B cell (primary cell): ENCODE measurements at regions not wholly inside any gene's neighbourhood (a gene's known extent, or its start where the extent isn't known, plus 50 kb on each side); places are given as distances from the start of the nearest gene placed in this dataset.

Experiments used
- CTCF ChIP-seq: fragments of 200-600 bp; IDR thresholded peaks from one replicate; pipeline ENCODE4 v1.8.0; 2022; ENCODE audit warnings: antibody characterized with exemption, mild to moderate bottlenecking
- EZH2 ChIP-seq: IDR thresholded peaks from 2 replicates; pipeline ENCODE4 v1.6.1; 2012; ENCODE audit warnings: borderline replicate concordance, low read depth, mild to moderate bottlenecking, moderate library complexity, low read length; ENCODE audit not compliant: insufficient read depth, poor library complexity, severe bottlenecking

DNA sequence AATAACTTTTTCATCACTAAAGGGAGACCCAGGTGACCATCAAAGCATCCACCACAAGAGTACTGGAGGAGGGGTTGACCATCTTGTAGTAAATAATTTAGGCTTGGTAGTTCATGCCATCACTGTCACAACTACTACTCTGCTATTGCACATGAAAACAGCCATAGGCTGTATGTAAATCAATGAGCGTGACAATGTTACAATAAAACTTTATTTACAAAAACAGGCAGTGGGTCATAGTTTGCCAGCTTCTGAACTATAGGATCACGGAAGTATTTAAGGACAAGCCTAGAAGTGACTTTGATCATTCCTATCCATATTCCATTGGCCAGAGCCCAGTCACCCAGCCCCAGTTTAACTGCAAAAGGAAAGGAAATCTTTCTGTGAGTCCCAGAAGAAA, 153.4 kb downstream of the NUAK1 start:
- TF ChIP-seq EZH2: no peak
- TF ChIP-seq CTCF: no peak
